Glomerular endothelial cell (primary cell): ENCODE measurements at regions not wholly inside any gene's neighbourhood (a gene's known extent, or its start where the extent isn't known, plus 50 kb on each side); places are given as distances from the start of the nearest gene placed in this dataset.

Experiments used
- DNase-seq: peaks from one replicate; pipeline ENCODE4 v3.0.0-alpha.2; 2011; ENCODE audit warnings: low read depth, low spot score; ENCODE audit errors: extremely low read depth

GRCh38 chr10:112004075-112004474 lies 179.5 kb downstream of the GPAM start:
- no peak for DNase-seq

- no peak for DNase-seq
Observed at GRCh38 chr10:112005044-112005443, 178.5 kb downstream of the GPAM start.

DNA sequence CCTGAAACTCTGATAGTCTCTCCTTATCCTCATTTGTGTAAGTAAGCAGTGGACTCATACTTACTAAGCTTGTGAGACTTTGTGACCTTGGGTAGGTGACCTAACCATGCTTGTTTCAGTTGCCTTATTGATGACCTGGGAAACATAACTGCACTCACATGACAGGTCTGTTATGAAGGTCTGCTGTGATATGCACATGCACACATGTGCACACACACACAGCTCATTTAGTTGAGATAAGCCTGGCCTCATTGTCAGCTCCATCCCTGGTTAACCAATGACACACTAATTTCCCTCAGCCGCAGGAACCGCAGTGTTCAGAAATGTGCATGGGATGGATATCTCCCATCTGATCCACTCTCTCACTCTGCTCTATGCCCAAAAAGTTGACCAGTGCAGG lies 177.2 kb downstream of the GPAM start:
- no peak for DNase-seq

DNA sequence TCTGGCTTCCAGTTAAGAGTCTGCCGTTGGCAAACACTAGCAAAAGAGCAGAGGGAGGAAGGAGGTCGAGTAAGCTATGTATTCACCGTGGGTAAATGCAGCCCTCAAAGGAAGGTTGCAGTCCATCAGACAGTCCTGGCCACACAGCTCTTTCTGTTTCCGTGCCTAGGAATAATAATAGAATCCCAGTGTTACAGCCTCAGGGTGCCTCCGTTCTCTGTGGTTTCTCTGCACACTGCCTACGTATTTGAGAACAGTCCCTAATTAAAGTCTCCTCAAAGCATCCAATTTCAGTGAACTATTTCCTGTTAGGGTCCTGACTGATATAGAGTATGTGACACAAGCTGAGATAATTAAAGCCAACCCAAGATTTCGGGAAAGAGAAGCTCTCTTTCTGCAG lies 176.7 kb downstream of the GPAM start:
- DNase-seq: no peak

DNA sequence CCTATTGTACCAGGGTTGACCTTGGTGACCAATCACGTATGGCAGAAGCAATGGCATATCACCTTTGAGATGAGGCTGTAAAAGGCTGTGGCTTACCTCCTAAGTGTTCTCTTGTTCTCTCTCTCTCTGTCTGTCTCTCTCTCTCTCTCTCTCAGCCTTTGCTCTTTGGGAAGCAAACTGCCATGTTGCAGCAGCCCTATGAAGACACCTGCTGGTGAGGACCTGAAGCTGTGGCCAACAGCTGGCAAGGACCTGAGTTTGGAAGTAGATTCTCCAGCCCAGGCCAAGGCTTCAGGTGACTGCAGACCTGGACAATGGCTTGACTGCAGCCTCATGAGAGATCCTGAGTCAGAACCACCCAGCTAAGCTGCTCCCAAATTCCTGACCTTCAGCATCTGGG lies 161.4 kb downstream of the GPAM start:
- no peak for DNase-seq

- DNase-seq: no peak
Observed at GRCh38 chr10:112024079-112024478, 159.5 kb downstream of the GPAM start.

DNA sequence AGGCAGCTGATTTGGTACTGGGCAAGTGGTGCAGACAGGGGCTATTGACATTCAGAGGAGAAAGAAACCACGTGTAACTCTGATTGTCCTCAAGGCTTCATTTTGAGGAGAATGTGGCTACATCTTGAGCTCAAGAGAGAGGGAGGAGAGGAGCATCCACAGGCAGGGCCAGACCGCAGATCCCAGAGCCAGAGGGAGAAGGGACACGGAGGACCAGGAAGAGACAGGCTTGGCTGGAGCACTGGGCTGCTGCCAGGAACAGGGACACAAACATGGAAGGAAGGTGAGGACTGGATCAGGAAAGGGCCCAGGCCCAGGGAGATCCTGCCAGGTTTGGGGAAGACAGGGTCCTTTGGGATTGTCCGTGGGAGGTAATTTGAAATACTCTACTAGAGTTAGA lies 158.3 kb downstream of the GPAM start:
- no peak for DNase-seq

DNA sequence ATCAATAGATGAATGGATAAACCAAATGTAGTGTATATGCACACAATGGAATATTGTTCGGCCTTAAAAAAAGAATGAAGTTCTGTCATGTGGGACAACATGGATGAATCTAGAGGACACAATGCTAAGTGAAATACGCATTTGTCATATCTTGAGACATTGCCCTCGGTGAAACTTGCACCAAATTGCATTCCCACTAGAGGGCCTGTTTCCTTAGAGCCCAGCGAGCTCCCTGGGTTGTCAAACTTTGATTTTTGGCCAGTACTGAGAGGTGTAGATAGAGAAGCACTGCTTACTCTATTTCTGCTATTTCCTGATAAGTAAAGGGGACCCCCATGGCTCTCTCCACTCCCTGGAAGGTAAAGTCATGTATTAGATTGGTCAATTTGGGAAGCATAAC lies 157.1 kb downstream of the GPAM start:
- DNase-seq: no peak

GRCh38 chr10:112027731-112028280 lies 155.8 kb downstream of the GPAM start:
- no peak for DNase-seq

DNA sequence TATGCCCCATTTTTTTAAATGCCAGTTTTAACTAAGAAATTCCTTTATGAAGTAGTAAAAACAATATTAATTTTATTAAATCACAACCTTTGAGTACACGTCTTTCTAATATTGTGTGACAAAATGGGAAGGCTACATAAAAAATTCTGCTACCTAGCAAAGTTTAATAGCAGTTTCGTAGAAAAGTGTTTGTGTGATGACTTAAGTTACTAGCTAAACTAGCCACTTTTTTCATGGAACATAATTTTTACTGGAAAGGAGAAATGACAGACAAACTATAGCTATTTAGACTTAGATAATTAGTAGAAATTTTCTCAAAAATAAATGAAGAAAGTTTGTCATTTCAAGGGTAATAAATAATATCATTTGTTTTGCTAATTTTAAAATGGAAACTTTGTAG lies 153.1 kb downstream of the GPAM start:
- DNase-seq: no peak

DNA sequence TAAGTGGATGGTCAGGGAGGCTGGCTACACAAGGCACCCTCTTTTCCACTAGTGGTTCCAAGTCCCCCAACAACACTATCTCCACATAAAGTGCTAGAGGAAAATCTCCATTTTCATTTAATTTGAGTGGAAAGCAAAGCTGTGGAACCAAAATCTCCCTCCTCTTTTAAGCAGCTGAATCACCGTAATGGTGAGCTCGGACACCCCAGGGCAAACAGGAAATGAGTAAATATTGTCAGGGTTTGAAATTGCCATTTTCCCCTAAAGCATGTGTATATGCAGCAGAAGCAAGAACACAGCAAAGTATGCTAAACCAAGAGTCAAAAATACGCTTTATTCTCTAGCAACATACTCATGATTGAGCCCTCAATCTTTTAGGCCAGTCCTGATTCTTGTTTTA lies 143.7 kb downstream of the GPAM start:
- no peak for DNase-seq

- no peak for DNase-seq
Observed at GRCh38 chr10:112040696-112041095, 142.9 kb downstream of the GPAM start.

DNA sequence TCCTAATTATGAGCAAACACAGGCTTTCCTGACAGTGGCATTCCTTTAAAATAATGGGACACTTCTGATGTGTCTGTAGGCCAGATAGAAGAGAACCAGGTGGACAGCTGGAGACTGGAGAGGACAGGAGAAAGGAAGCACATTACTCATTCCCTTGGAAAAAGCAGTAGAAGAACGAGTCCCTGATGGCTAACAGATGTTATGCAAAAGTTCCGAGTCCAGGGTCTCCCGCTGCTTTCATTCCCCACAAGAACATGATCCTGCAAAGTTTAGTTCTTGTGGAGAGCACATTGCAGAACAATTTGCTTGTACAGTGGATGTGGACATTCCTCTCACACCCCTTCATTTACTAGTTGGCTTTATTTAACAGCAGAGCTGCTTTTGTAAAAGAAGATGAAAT lies 137.6 kb downstream of the GPAM start:
- DNase-seq: no peak

DNA sequence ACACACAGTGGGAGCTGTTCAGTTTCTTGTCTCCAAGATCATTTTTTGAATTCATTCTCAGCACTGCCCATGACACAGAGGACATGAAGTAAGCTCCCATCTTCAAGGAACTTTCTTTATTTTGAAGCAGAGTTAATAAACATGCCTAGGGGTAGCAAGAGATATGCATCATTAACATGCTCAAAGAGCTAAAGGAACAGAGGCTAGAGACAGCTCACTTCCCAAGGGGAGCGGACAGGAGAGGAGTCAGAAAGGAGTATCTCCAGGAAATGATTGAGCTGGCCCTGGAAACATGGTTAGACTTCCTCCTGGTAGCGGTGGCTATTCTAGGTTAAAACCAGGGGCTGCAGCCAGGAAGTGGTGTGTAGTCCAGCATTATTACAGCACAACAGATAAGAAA lies 135.9 kb downstream of the GPAM start:
- no peak for DNase-seq

DNA sequence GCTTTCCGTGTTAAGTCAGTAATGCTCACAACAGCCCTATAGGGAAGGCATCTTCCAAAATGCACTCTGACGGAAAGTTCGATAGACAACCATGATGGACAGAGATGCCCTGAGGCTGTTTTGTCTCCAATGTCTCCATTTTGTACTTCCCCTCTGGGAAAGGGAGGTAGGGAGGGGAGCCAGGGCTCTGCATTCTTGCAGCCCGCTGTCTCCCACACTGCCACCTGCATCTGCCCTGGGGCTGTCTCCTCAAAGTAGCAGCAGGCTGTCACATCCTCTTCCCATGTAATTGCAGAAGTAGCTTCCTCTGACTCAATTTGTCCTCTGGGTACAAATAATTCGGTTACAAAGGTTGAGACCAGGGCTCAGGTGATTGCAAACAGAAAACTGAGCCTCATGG lies 131.4 kb downstream of the GPAM start:
- no peak for DNase-seq

DNA sequence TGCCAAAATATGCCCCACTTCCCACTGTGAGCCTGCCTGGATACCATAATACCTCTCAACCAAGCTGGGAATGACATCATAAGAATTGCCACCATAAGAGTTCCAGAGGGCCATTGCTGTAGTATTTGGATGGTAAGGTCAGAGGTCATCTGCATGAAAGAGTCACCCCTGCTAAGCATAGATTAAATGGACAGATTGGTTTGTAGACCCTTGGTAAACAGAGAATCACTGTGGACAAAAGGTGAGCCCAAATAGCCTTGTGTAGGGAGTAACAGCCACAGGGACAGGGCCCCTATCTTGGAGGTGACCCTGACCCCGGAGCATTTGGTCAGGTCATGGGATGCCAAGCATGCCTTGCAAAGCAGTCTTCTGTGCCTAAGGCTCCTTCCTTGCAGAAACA lies 129.7 kb downstream of the GPAM start:
- no peak for DNase-seq

- no peak for DNase-seq
Observed at GRCh38 chr10:112054516-112054915, 129.0 kb downstream of the GPAM start.

- DNase-seq: no peak
Observed at GRCh38 chr10:112057072-112057471, 126.5 kb downstream of the GPAM start.

DNA sequence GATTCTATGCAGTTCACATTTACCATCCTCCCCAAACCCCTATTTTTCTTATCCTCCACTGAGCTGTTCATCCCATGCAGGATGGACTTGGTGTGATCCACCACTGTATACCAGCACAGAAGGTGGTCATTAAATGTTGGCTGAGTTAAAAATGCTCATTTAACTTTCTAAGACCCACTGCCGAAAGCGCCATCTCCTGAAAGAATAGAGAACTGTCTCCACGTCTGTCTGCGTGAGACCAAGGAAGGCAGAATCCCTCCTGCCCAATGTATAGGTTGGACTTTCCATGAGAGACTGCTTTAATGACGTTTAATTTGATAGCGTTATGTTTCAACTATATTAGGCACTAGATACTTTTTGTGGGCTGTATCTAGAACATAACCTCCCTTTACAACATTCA lies 124.3 kb downstream of the GPAM start:
- DNase-seq: no peak

- DNase-seq: no peak
Observed at GRCh38 chr10:112071596-112072133, 111.9 kb downstream of the GPAM start.

DNA sequence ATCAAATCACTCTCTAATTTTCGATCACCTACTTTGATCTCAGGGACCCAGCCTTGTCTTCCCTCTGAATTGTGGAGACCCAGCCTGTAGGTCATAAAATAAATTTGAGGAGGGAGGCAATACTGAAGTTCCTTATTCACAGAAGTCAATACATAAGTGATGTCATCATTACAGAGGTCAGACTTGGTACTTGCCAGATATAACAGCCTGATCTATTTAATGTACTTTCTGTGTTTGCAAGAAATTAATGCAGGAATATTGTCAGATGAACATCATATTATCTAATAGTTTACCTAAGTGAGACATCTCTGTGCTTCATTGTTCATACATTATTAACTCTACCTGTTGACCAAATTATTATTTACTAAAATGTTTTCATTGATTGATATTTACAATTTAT lies 105.6 kb downstream of the GPAM start:
- no peak for DNase-seq

- DNase-seq: no peak
Observed at GRCh38 chr10:112080231-112080630, 103.3 kb downstream of the GPAM start.

DNA sequence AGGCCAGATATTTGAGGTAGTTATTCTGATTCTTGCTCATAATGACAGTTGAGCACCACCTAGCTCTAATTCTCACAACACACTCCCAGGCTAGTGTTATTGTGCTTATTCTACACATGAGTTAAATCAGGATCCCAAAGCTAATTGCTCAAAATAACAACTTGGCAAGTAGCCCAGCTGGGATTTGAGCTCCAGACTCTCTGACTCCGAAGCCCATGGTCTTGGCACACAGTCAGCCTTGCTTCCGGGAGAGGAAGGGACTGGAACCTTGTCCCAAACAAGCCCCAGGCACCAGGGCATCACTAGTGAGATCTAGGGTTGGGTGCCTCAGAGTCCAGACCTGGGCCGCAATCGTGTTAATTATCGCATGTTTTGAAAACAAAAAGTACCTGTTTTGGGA lies 101.4 kb downstream of the GPAM start:
- no peak for DNase-seq
